HG03045 (cell line): ENCODE measurements at regions not wholly inside any gene's neighbourhood (a gene's known extent, or its start where the extent isn't known, plus 50 kb on each side); places are given as distances from the start of the nearest gene placed in this dataset.

Source experiments
- ATAC-seq: cut with Tn5 transposase; IDR thresholded peaks from one replicate; pipeline ENCODE4 v1.9.1; 2021; ENCODE audit warnings: mild to moderate bottlenecking, moderate library complexity; ENCODE audit not compliant: unreplicated experiment

DNA sequence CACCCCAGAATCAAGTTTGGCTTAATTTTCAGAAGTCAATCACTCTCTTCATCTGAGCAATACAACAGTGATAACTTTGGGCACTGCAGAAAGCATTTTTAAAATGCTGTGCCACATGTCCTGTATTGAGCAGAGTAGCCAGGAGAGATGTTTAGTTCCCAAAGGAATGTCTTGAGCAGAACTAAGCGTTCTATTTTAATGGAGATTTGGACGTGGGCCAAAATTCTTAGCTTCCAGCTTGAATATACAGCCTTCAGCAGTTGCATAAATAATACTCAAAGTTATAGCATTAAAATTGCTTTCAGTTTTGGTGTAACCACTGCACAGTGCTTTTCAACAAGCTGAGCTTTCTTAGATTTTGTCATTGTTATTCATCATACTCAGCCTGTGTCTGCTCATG is 679.2 kb downstream of the NLGN4X start:
- no peak for ATAC-seq

DNA sequence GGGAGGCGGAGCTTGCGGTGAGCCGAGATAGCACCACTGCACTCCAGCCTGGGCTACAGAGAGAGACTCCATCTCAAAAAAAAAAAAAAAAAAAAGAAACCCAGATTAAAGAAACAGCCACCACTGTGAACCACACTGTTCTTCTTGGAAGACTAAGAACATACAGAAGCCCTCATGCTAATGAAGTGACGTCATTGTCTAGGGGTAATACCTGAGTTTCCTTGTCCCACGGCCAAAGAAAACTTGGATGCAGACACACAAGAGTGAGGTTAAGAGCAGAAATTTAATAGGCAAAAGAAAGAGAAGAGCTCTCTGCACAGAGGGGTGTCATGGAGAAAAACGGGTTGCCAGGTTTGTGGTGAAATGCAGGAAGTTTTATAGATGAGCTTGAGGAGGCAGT is 691.6 kb downstream of the NLGN4X start:
- no peak for ATAC-seq

DNA sequence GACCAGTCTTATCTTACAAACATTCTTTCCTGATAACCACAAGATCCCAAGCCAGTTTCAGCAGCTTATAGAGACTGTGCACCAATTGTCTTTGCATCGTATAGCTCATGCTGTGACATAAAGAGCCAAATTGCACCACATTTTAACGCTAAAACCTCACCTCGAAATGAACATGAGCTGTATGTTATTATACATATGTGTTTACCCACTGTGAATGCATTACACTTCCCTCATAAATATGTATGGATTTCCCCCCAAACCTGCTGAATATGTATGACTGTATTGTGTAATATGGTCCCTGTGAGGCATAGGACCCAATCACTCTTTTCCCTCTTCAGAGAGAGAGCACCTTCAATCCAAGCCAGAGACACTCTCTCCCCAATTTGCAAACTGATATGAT is 692.4 kb downstream of the NLGN4X start:
- no peak for ATAC-seq

DNA sequence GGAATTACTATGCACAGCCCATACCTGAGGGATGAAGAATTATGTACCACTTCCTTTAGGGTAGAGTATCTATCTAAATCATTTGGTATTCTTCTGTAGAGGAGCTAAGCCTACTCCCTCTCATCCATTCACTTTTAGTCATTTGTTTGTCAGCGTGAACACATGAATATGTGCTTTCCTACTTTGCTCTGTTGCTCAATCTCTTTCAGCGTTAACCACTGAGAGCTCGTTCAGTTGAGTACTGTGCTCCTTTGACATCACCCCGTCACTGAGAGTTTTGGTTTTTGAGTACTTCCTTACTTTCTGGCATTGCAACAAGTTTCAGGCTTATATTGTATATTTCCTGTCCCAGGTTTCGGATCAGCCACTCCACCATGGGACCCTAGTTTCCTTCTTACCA is 700.6 kb downstream of the NLGN4X start:
- no peak for ATAC-seq

DNA sequence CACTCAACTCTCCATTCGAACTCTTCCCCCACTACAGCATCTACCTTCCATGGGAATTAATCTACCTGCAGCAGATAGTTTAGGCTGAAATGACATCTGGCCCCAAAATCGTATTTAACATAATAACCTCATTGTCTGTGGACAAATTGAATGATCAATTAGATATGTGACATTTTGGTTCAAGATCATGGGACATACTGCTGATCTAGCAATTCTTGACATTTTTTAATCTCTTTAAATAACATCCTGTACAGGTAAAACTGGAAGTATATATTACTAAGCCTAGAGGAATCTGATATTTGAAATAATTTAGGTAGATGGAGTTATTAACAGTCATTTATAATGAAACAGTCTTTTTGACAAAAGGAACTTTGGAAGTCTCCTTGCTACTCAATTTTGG is 702.5 kb downstream of the NLGN4X start:
- ATAC-seq = no peak

DNA sequence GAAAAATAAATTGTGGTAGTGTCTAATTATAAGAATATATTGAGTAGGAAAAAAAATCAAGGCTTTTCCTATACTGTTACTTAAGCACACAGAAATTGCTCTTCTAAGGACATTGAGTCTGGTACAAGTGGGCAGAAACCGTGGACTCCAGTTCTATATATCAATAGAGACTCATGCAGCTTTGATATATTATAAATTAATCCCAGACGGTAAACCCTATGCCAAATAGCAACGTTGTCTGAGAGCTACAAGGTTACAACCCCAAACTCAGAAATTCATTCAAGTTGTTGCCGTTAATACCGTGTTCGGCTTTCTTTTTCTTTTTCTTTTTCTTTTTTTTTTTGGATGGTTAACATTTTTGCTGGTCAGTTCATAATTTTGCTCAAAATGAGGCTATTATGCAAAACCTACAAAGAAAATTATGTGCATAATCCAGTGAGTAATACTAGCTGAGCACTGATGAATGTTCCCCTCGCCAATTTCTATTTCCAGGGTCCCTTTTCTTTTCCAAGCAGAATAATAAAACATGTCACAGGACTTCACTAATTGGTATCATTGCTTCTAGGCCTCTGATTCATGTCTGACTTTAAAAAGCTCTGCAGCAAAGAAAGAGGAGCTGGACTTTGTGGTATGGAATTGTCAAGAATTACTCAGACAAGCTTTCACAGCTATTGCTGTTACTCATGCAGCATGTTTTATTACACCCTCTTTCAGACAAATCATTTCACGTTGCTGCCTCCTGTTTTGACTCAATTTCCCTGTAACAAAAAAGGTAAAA is 737.7 kb downstream of the NLGN4X start:
- ATAC-seq = no peak

DNA sequence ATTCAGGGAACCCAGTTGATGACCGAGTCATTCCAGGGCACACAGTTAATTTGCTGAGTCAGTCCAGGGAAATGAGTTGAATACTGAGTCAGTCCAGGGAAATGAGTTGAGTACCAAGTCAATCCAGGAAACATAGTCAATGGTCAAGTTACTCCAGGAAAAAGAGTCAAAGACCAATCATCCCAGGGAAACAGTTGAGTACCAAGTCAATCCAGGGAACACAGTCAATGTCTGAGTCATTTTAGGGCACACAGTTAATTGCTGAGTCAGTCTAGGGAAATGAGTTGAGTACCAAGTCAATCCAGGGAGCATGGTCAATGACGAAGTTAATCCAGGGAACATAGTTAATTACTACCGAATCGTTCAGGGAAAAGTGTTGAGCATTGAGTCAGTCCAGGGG is 754.4 kb downstream of the NLGN4X start:
- ATAC-seq = no peak

DNA sequence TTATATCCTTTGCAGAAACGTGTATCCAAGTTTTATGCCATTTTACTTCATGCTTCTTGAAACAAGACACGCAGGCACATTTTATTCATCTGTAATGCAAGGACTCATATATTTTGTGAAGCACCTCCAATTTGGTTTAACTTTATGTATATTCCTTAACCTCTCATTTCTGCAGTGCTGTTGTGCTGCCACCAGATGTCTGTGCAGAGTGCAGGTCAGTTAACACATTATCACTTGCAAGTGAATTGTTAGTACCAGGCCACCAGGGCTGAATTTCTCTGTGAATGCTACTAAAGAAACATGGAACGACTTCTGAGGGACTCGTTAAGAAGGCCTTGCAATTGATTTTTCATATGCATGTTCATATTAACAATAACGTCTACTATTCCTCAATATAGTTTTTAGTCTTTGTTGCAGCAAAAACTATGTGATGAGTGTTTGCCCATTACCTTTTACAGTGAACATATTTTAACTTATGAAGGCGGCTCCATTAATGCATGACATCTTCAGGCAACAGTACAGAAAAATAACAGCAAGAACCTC is 770.3 kb downstream of the NLGN4X start:
- ATAC-seq = no peak

DNA sequence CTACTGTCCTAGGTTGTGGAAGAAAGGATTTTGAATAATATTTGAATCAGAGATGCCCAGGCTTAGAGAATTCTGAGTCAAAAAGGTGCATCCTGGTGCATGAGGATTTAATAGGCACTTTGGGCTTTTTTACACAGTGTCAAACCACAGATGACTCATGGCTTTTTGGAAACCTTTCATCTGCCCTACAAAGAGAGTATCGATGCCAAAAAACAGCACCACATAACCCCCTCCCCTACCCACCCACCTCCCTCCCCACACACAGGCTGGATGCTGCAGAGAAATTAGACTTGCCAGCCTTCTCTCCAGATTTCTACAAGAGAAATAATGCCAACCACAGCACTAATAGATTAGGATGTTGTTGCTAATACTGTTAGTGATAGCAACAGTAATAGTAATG is 779.3 kb downstream of the NLGN4X start:
- ATAC-seq = no peak

DNA sequence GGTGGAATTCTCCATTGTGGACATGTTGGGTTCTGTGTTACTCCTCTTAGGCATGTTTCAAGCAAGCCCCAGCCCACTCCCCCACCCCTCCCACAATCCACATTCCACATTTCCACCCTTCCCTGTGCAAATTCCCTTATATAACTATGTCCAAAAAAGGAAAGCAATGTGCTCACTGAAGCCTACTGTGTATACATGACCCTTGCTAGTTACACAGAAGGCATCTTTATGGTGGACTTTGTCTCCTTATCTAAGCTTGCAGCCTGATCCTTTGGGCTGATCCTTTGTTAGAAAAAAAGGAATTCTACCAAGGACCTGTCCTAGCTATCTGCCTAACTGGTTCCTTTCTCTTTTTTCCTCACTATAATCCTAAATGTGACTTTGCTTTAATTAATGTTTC is 796.8 kb downstream of the NLGN4X start:
- no peak for ATAC-seq

DNA sequence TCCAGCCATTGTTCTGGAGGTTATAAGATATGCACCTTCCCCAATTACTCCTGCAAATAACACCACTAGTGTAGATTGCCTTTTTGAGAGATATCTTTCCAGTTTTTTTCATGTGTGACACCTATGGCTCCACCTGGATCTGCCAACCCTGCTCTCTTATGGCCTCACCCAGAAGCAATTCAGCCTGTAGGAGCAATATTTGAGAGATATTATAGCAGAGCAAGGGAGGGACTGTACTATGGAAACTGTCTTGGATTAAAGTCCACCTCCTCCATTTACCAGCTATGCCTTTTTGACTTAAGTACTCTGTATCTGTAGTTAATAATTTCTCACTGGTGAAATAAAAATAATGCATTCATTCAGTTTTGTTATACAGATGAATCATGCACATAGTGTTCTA is 803.5 kb downstream of the NLGN4X start:
- ATAC-seq = no peak

DNA sequence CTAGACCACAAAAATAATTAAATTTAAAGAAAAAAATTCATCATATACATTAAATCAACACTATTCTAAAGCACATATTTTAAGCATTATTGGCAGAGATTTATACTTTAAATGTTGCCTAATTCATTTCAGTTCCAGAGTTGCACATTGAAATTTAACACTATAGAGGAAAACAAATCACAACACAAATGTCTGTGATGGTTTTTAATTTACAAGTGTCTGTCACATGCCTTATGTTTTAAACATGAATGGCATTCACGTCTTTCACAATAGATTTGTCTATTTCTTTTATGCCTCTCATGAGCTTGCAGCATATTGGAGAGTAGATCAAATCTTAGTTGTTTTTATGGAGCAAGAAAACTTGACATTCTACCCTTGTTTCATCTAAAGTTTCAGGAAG is 811.3 kb downstream of the NLGN4X start:
- ATAC-seq = no peak

DNA sequence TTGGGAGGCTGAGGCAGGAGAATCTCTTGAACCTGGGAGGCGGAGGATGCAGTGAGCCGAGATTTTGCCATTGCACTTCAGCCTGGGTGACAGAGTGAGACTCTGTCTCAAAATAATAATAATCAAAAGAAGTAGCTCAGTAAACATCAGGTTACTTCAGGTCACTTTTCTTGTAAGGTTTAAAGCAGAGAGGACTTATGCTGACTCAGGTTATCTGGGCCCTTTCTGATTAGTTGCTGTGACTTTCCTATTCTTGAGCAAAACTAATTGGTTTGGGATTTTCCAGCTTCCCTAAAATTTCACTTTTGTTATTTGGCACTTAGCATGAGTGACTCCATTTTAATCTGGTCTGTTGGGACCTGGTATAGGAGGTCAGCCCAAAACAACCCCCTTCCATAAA is 812.9 kb downstream of the NLGN4X start:
- no peak for ATAC-seq

DNA sequence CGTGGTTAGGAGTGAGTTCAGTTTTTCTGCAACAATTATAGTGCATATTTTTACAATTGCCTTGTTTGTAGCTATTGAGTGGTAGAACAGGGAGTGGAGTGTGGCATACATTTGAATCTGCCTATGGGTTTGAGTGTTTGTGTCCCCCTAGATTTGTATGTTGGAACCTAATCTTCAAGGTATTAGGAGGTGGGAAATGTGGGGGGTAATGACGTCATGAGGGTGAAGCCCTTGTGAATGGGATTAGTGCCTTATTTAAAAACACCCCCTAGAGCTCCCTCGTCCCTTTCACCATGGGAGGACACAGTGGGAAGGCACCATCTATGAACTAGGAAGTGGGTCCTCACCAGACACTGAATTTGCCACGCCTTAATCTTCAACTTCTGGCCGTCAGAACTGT is 819.6 kb downstream of the NLGN4X start:
- no peak for ATAC-seq

DNA sequence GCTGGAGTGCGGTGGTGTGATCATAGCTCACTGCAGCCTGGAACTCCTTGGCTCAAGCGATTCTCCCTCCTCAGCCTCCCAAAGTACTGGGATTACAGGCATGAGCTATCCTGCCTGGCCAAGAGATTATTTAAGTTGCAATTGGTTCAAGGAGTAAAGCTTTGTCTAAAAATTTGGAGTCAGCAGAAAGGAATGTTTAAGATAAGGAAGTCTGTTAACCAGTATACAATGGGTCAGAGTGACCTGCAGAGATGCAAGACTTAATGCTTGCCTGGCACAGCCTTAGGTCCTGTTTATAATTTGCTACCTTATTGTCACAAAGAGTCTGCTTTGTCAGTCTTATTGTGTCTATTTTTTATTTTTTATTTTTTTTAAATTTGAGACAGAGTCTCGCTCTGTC is 826.2 kb downstream of the NLGN4X start:
- no peak for ATAC-seq

DNA sequence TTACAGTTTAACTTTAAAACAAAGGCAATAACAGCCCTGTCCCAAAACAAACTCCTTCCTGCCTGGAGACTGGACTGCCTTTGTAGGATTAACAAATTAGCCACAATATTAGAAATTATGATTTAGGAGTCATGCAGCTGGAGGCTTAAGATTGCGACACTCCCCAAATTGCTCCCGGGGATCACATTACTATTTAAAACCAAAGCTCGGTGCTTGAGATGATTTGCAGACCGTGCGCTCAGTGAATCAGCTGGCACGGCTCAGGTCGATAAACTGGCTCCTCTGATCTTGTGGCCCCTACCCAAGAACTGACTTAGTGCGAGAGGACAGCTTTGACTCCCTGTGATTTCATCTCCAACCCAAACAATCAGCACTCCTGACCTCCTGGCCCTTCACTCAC is 829.3 kb downstream of the NLGN4X start:
- ATAC-seq = no peak

DNA sequence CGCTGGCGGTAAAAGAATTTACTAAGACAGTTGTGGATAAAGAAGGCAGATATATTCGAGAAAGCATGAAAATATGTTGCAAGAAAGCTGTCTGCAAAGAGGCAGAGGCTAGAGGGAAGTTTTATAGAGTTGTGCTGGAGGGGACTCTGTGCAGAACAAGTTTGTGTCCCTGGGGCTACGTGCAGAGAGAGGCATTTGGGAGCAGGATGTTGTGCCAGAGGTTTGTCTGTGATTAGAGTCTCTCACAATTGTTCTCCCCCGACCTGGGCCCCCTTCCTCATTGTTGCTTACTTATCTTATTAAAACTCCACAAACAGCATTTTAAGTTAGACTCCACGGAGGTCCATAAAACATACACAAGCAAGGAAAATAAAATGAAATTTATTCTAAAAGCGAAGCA is 831.3 kb downstream of the NLGN4X start:
- ATAC-seq = no peak

DNA sequence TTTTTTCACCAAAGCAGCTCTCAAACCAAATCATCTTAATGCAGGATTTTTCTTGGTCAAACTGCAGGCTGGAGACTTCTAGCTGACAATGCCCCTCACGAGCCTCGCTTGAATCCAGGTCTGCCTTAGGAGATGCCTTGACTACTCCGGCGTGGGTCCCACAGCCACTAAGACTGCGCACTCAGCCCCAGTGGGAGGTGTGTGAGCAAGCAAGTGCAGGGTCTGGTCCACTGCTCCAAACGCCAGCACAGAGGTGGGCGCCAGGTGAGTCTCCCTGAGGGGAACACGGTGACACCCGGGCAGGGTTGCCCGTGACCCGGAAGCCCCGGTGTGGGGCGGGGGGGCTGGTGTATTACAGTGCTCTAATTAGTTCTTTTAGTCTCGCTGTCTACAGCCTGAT is 838.3 kb downstream of the NLGN4X start:
- no peak for ATAC-seq

DNA sequence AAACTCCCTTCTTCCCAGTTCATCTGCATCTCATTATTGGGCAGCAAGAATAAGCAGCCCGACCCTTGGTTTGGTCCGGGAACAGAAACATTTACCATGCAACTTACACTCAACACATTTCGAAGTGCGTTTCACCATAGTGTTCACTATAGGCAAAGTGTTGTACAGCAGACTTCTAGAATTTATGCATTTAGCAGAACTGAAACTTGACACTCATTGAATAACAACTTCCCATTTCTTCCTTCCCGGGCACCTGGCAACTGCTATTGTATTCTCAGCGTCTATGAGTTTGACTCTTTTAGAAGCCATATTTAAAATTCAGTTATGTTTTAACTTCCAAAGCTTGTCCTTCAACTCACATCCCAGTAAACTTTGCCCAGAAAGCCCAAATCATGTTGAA is 840.6 kb downstream of the NLGN4X start:
- no peak for ATAC-seq

DNA sequence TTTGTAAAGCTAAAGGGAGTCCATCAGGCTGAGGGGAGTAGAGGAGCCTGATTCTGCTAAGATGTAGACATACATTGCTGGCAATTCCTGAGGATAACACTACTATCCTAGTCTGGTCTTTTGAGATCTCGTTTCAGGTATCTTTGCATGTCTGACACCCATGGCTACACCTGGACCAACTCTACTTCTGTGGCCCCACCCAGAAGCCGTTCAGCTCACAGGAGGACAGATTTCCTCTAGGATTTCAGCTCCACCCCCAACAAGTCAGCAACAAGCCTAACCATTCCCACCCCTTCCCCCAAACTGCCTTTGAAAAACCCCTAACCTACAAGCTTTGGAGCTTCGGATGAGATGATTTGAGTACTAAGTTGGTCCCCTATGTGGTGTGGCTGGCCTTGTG is 848.2 kb downstream of the NLGN4X start:
- ATAC-seq = no peak

DNA sequence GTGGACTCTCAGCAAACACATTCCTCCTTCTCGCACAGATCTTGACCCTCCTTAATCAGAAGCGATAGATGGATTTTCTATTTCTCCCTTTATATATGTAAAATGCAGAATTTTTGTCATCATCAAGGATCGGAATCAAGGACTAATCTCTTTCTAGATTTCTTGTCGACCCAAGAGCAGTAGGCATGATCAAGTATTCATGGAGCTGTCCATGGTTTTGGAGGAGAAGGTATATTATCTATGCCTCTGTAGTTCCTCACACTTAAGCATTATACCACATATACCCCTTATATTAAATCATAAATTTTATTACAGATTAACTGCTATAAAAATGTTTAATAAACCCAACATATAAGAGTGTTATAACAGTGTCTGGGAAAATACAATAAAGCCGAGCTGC is 886.8 kb downstream of the NLGN4X start:
- ATAC-seq = no peak

DNA sequence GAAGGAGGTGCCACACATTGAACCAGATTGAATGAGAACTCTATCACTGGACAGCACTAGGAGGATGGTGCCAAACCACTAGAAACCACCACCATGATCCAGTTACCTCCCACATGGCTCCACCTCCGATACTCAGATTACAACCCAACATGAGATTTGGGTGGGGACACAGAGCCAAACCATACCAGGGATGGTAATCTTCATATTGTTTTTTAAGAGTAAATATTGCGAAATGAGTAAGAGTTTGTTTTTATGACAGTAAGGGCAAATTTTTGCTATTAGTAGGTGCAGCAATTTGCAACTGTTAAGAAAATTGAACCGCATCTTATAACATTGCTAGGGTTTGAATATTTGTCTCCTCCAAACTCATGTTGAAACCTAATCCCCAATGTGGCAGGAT is 891.5 kb downstream of the NLGN4X start:
- no peak for ATAC-seq

DNA sequence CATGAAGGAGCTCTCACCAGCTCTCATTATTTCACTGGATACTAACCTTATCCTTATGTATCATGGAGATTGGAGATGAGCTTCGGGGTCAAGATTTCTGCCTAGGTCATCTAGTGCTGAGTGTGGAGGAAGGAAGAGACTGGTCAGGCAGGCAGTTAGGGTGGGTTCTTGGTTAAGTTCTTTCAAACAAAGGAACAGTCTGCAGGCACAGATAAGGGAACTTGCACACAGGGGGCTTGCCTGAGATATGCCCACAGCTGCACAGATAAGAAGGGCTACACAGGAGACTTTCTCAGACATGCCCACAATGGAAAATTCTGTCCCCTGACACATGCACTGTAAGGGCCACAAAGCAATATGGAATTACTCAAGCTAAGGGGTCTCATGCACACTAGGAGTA is 904.1 kb downstream of the NLGN4X start:
- no peak for ATAC-seq
